B cell (primary cell): ENCODE measurements at regions not wholly inside any gene's neighbourhood (a gene's known extent, or its start where the extent isn't known, plus 50 kb on each side); places are given as distances from the start of the nearest gene placed in this dataset.

ENCODE experiments used
- EZH2 ChIP-seq: IDR thresholded peaks from 2 replicates; pipeline ENCODE4 v1.6.1; 2012; ENCODE audit warnings: borderline replicate concordance, low read depth, mild to moderate bottlenecking, moderate library complexity, low read length; ENCODE audit not compliant: insufficient read depth, poor library complexity, severe bottlenecking
- TF ChIP-seq, protein P1 (sequence below): fragments of 200-600 bp; IDR thresholded peaks from one replicate; pipeline ENCODE4 v1.8.0; 2022; ENCODE audit warnings: antibody characterized with exemption, mild to moderate bottlenecking

DNA sequence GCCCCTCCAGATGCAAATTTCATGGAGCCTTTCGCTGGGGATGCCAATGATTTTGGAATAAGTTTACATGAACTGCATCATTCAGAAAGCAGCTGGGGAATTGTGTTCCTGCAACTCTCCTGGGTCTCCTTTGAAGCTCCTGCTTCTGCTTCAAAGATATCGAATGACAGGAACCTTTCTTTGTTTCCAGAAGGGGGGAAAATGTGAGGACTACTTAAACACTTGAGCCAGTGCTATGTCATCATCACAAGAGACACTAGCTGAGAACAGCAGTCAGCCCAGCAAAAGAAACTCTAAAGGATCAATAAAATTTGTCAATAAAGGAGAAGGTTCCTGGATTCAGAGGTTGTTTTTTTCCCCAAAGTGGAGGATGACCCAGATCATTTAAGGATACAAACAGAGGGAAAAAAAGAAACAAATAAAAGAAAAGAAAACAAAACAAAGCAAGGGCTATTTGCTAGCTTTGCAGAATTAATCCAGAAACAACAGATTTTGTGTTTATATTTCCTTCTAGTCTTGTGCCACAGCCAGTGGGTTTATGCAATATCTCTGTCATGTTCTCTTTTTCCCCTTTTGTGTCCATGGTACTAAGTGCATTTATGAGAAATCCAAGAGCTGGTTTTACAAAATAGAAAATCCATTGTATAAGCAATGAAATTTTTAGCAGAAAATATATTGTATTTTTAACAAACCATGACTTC lies 463.7 kb downstream of the CDH2 start:
- TF ChIP-seq, protein P1, sequence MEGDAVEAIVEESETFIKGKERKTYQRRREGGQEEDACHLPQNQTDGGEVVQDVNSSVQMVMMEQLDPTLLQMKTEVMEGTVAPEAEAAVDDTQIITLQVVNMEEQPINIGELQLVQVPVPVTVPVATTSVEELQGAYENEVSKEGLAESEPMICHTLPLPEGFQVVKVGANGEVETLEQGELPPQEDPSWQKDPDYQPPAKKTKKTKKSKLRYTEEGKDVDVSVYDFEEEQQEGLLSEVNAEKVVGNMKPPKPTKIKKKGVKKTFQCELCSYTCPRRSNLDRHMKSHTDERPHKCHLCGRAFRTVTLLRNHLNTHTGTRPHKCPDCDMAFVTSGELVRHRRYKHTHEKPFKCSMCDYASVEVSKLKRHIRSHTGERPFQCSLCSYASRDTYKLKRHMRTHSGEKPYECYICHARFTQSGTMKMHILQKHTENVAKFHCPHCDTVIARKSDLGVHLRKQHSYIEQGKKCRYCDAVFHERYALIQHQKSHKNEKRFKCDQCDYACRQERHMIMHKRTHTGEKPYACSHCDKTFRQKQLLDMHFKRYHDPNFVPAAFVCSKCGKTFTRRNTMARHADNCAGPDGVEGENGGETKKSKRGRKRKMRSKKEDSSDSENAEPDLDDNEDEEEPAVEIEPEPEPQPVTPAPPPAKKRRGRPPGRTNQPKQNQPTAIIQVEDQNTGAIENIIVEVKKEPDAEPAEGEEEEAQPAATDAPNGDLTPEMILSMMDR: no peak
- no peak for TF ChIP-seq EZH2
